ENCODE measurements at regions not wholly inside any gene's neighbourhood (a gene's known extent, or its start where the extent isn't known, plus 50 kb on each side); places are given as distances from the start of the nearest gene placed in this dataset.

- Histone ChIP-seq H3K36me3 (no peaks in the 10 kb centered on the region), H3K27me3 (no peaks in the 10 kb centered on the region), H3K9me3 (no peaks in the 10 kb centered on the region), H3K4me3 (no peak overlapping the region), H3K4me1 (no peaks in the 10 kb centered on the region), H3K27ac (no peak overlapping the region)
- TF ChIP-seq CTCF (IDR thresholded peaks at IDR 0.05): no peak
- DNase-seq (ENCODE audit: low spot score): no peak
Observed at GRCh38 chr6:9610620-9611415, 804.1 kb downstream of the TFAP2A start.

- no peaks in the 10 kb centered on the region for H3K36me3 ChIP-seq
- DNase-seq (ENCODE audit: low spot score): no peak
- no peak overlapping the region for H3K27ac ChIP-seq
- H3K9me3 ChIP-seq: no peaks in the 10 kb centered on the region
- H3K4me3 ChIP-seq: no peak overlapping the region
- no peaks in the 10 kb centered on the region for H3K27me3 ChIP-seq
- H3K4me1 ChIP-seq: no peaks in the 10 kb centered on the region
- TF ChIP-seq CTCF (IDR thresholded peaks at IDR 0.05): no peak
Observed at GRCh38 chr6:9606435-9607134, 808.3 kb downstream of the TFAP2A start.

- H3K27ac ChIP-seq: no peak overlapping the region
- no peak for DNase-seq (ENCODE audit: low spot score)
- no peaks in the 10 kb centered on the region for H3K36me3 ChIP-seq
- H3K4me3 ChIP-seq: no peak overlapping the region
- TF ChIP-seq CTCF (IDR thresholded peaks at IDR 0.05): no peak
- H3K4me1 ChIP-seq: no peaks in the 10 kb centered on the region
- H3K27me3 ChIP-seq: no peaks in the 10 kb centered on the region
- H3K9me3 ChIP-seq: no peaks in the 10 kb centered on the region
Observed at GRCh38 chr6:9594746-9595145, 820.1 kb downstream of the TFAP2A start.

- DNase-seq (ENCODE audit: low spot score): no peak
- Histone ChIP-seq H3K9me3 (no peaks in the 10 kb centered on the region), H3K36me3 (no peaks in the 10 kb centered on the region), H3K4me1 (no peaks in the 10 kb centered on the region), H3K27ac (no peak overlapping the region), H3K4me3 (no peak overlapping the region), H3K27me3 (no peaks in the 10 kb centered on the region)
- no peak for TF ChIP-seq CTCF (IDR thresholded peaks at IDR 0.05)
Observed at GRCh38 chr6:9593554-9593953, 821.3 kb downstream of the TFAP2A start.

- H3K27ac ChIP-seq: no peak overlapping the region
- no peaks in the 10 kb centered on the region for H3K4me1 ChIP-seq
- no peak for DNase-seq (ENCODE audit: low spot score)
- H3K36me3 ChIP-seq: no peaks in the 10 kb centered on the region
- H3K4me3 ChIP-seq: no peak overlapping the region
- no peaks in the 10 kb centered on the region for H3K9me3 ChIP-seq
- no peak for TF ChIP-seq CTCF (IDR thresholded peaks at IDR 0.05)
- H3K27me3 ChIP-seq: no peaks in the 10 kb centered on the region
Observed at GRCh38 chr6:9583753-9584352, 831.0 kb downstream of the TFAP2A start.
